ENCODE measurements at regions not wholly inside any gene's neighbourhood (a gene's known extent, or its start where the extent isn't known, plus 50 kb on each side); places are given as distances from the start of the nearest gene placed in this dataset.

DNA sequence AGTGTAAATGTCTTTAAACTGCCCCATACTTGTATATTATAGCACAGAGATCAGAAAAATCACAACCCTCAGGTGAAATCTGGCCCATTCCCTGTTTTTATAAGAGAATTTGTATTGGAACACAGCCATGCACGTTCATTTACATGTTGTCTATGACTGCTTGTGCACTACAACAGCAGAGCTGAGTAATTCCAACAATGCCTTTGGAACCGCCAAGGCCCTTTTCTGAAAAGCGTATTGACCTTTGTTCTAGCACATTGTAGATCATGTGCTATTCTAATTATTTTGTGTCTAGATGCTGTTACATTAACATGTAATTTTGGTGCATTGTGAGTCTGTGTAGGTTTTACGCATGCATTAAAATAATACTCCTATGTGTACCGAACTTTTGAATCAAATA lies 339.6 kb downstream of the CHRM3 start:
- H3K4me1 ChIP-seq (replicated peaks in 1 of 4; ENCODE audit: control insufficient read depth in 3 of 4, insufficient read depth in 4 of 4, low read length in 3 of 4) = no peaks in the 10 kb centered on the region
- H4K20me1 ChIP-seq (replicated peaks in 1 of 2; ENCODE audit: control insufficient read depth in 1 of 2, insufficient read depth in 2 of 2, low read length in 2 of 2) = no peaks in the 10 kb centered on the region
- H3K4me3 ChIP-seq (ENCODE audit: extremely low read depth in 1 of 4, insufficient read depth in 2 of 4, low read depth in 3 of 4, low read length in 4 of 4) = no peak overlapping the region
- H3K27me3 ChIP-seq (replicated peaks in 1 of 4; ENCODE audit: control insufficient read depth in 3 of 4, extremely low read depth in 1 of 4, insufficient read depth in 3 of 4, low read length in 3 of 4) = no peaks in the 10 kb centered on the region
- no peak overlapping the region for H2BK5ac ChIP-seq (ENCODE audit: low read depth, low read length)
- FAIRE-seq (no peak), DNase-seq (ENCODE audit: low read depth in 1 of 2, low spot score in 2 of 2) (no peak)
- H3K36me3 ChIP-seq (ENCODE audit: control insufficient read depth in 2 of 4, insufficient read depth in 4 of 4, low read length in 3 of 4) = no peaks in the 10 kb centered on the region
- no peak overlapping the region for H3K27ac ChIP-seq (ENCODE audit: low read depth, low read length)
- H2AK5ac ChIP-seq (ENCODE audit: low read depth, low read length) = no peak overlapping the region
- H3K18ac ChIP-seq (ENCODE audit: extremely low read depth, low read length) = no peak overlapping the region
- H4K91ac ChIP-seq (replicated peaks; ENCODE audit: insufficient read length, low read length) = no peak overlapping the region
- no peaks in the 10 kb centered on the region for H3K79me2 ChIP-seq (ENCODE audit: control insufficient read depth in 1 of 2, insufficient read depth in 2 of 2, low read length in 2 of 2)
- WGBS, 2 experiments (ENCODE audit: extremely low coverage in 1 of 2, insufficient coverage in 1 of 2, insufficient read length in 1 of 2, insufficient replicate concordance in 2 of 2, low coverage in 1 of 2, low lambda C conversion rate in 2 of 2, missing lambda C conversion rate in 1 of 2) = 91% methylated on average over 5 of the region's 5 CpGs; no CpG with 5 or more reads in 1 of the 2 experiments
- no peaks in the 10 kb centered on the region for H3K9me3 ChIP-seq (ENCODE audit: insufficient read depth in 2 of 2, low read depth in 1 of 2, low read length in 1 of 2)
- no peak overlapping the region for H2BK20ac ChIP-seq (ENCODE audit: low read length)
- H4K5ac ChIP-seq (ENCODE audit: insufficient read length, low read depth, low read length) = no peak overlapping the region
- no peak overlapping the region for H3K4me2 ChIP-seq (ENCODE audit: insufficient read depth in 1 of 2, low read depth in 2 of 2, low read length in 2 of 2)
- no peak overlapping the region for H2BK120ac ChIP-seq (replicated peaks; ENCODE audit: low read depth, low read length)
- no peak overlapping the region for H3K14ac ChIP-seq (ENCODE audit: insufficient read length)
- no peak overlapping the region for H3K23ac ChIP-seq (ENCODE audit: insufficient read length)
- no peak overlapping the region for H2BK12ac ChIP-seq (ENCODE audit: low read depth, low read length)
- no peak overlapping the region for H4K8ac ChIP-seq (ENCODE audit: extremely low read depth, insufficient read depth, low read length)
- no peak overlapping the region for H3K56ac ChIP-seq (replicated peaks; ENCODE audit: insufficient read length, low read depth, low read length)
- H3K23me2 ChIP-seq (ENCODE audit: low read depth, low read length) = no peaks in the 10 kb centered on the region
- ChIA-PET CTCF (ENCODE audit: partially characterized antibody) (interaction anchor here (0.9 kb wide), 1 partner anchor 12 kb away, joined by 3 read pairs; no protein-coding TSS in a partner anchor), POLR2A (ENCODE audit: partially characterized antibody) (no interaction called here)
- no peaks in the 10 kb centered on the region for H3K79me1 ChIP-seq (ENCODE audit: low read depth, low read length)
- peak overlapping the region in 1 of 4 experiments; percentile 34; a peak in 1 of 7 replicates for H3K9ac ChIP-seq (replicated peaks in 1 of 4; ENCODE audit: extremely low read depth in 1 of 4, low read depth in 3 of 4, low read length in 3 of 4)
- H2AFZ ChIP-seq (ENCODE audit: low read length) = no peak overlapping the region
- no peak overlapping the region for H2BK15ac ChIP-seq (ENCODE audit: low read length)
- no peak overlapping the region for H3K4ac ChIP-seq (replicated peaks; ENCODE audit: insufficient read length, low read depth, low read length)
- TF ChIP-seq SIRT6 (IDR thresholded peaks at IDR 0.05; ENCODE audit: low read length) = no peak
- no peak for TF ChIP-seq SRF (IDR thresholded peaks at IDR 0.05; ENCODE audit: low read depth, low read length)
- no peak for TF ChIP-seq POLR2A (IDR thresholded peaks at IDR 0.05; ENCODE audit: control extremely low read depth in 1 of 2, low read depth in 2 of 2, low read length in 2 of 2)
- TF ChIP-seq CHD2 (IDR thresholded peaks at IDR 0.05; ENCODE audit: low read length) = no peak
- no peak for TF ChIP-seq BRCA1 (IDR thresholded peaks at IDR 0.05; ENCODE audit: low read depth, low read length)
- TF ChIP-seq POU5F1 (IDR thresholded peaks at IDR 0.05; ENCODE audit: low read depth, low read length) = no peak
- no peak for TF ChIP-seq KDM5A (IDR thresholded peaks at IDR 0.05; ENCODE audit: low read length)
- TF ChIP-seq RBBP5 (IDR thresholded peaks at IDR 0.05; ENCODE audit: borderline replicate concordance, low read depth, low read length) = no peak
- no peak for TF ChIP-seq SUZ12 (IDR thresholded peaks at IDR 0.05; ENCODE audit: low read length)
- TF ChIP-seq CBX5 (IDR thresholded peaks at IDR 0.05; ENCODE audit: low read depth, low read length) = no peak
- TF ChIP-seq ATF3 (IDR thresholded peaks at IDR 0.05; ENCODE audit: insufficient read depth, low read depth, low read length) = no peak
- TF ChIP-seq EZH2 (IDR thresholded peaks at IDR 0.05; ENCODE audit: low read depth, low read length, severe bottlenecking) = no peak
- no peak for TF ChIP-seq RNF2 (IDR thresholded peaks at IDR 0.05; ENCODE audit: borderline replicate concordance, low read depth, low read length, missing control alignments, poor library complexity, severe bottlenecking)
- no peak for TF ChIP-seq ASH2L (IDR thresholded peaks at IDR 0.05; ENCODE audit: low read length)
- TF ChIP-seq TBP (IDR thresholded peaks at IDR 0.05; ENCODE audit: low read depth, low read length) = no peak

Data from H1 (cell line).